ENCODE measurements at regions not wholly inside any gene's neighbourhood (a gene's known extent, or its start where the extent isn't known, plus 50 kb on each side); places are given as distances from the start of the nearest gene placed in this dataset.

DNA sequence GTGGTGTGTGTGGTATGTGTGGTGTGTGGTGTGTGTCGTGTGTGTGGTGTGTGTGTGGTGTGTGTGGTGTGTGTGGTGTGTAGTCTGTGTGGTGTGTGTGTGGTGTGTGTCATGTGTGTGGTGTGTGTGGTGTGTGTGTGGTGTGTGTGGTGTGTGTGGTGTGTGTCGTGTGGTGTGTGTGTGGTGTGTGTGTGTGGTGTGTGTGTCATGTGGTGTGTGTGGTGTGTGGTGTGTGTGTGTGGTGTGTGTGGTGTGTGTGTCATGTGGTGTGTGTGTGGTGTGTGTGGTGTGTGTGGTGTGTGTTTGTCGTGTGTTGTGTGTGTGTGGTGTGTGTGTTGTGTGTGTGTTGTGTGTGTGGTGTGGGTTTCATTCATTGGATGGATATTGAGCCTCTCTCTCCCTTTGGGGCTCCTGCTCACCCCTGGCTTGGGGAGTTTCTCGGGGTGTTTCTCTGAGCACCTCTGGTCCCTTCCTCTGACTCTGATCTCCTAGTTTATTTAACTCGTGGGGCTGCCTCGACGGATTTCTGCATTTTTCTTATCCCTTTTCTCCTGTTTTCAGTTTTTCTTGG is 145.8 kb downstream of the DNAJB6 start:
- no peak overlapping the region for H3K4me3 ChIP-seq (ENCODE audit: low read depth, low read length)
- TF ChIP-seq, protein P1, sequence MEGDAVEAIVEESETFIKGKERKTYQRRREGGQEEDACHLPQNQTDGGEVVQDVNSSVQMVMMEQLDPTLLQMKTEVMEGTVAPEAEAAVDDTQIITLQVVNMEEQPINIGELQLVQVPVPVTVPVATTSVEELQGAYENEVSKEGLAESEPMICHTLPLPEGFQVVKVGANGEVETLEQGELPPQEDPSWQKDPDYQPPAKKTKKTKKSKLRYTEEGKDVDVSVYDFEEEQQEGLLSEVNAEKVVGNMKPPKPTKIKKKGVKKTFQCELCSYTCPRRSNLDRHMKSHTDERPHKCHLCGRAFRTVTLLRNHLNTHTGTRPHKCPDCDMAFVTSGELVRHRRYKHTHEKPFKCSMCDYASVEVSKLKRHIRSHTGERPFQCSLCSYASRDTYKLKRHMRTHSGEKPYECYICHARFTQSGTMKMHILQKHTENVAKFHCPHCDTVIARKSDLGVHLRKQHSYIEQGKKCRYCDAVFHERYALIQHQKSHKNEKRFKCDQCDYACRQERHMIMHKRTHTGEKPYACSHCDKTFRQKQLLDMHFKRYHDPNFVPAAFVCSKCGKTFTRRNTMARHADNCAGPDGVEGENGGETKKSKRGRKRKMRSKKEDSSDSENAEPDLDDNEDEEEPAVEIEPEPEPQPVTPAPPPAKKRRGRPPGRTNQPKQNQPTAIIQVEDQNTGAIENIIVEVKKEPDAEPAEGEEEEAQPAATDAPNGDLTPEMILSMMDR (conservative IDR thresholded peaks at IDR 0.05; ENCODE audit: low read depth, low read length) = no peak
- no peak for DNase-seq (ENCODE audit: low read depth)

DNA sequence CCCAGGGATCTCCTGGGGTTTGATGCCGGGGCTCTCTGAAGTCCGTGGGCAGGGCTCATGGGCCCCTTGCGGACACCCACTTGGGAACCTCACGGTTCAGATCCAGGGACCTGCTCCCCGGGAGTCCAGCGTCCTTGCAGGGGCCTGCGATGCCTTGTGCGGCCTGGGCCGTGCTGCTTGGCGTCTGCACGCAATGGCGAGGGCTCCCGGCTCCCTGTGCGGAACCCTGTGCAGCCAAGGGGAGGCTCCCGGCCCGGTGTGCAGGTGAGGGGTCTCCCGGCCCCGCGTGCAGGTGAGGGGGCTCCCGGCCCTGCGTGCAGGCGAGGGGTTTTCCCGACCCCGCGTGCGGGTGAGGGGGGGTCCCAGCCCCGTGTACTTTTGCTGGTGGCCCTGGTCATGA is 146.7 kb downstream of the DNAJB6 start:
- DNase-seq (ENCODE audit: low read depth) = no peak
- H3K4me3 ChIP-seq (ENCODE audit: low read depth, low read length) = no peak overlapping the region
- TF ChIP-seq, protein P1 (conservative IDR thresholded peaks at IDR 0.05; ENCODE audit: low read depth, low read length) = no peak

DNA sequence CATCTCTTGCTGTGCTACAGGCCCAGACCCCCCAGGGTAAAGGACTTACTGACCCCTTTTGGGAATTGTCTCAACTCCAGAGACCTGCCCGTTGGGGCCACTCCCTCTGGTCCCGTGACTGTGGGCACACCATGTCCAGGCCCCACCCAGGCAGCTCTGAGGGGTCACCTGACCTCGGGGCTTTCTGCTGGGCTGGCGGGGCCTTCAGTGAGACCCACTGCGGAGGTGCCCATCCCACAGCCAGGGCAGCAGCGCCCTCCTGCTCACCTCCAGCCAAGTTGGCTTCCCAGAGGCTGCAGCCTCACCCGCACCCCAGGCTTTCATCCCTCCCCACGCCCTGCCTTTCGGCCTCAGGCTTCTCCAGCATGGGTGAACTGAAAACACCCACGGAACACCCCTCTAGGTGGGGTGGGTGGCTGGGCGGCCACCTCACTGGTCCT is 147.2 kb downstream of the DNAJB6 start:
- TF ChIP-seq, protein P1 (conservative IDR thresholded peaks at IDR 0.05; ENCODE audit: low read depth, low read length) = no peak
- H3K4me3 ChIP-seq (ENCODE audit: low read depth, low read length) = no peak overlapping the region
- DNase-seq (ENCODE audit: low read depth) = no peak

DNA sequence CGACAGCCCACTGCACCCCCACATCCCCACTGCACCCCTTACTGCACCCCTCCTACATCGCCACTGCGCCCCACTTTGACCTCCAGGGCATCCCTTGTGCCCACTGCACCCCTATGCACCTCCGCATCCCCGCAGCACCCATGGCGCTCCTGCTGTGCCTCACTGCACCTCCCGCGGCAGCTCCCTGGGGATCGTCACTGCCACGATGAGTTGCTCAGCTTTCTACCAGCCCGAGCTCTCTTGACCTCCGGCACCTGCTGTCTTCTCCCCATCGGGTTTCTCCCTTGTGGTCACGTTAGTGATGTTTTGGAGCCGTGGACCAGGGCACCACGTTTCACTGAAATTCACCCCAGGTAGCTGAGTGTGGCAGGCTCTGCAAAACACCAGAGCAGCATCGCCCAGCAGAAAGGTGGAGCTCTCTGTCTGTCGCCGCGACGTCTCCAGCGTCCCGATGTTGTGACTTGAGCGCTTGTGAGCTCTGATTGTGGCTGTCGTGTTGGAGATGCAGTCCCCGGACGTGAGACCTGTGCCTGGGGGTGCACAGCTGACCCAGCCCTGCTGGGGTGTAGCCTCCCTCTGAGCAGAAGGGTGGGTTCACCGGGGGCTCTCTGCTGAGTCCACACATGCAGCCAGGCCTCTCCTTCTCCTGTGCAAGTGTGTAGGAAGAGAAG is 147.7 kb downstream of the DNAJB6 start:
- TF ChIP-seq, protein P1 (conservative IDR thresholded peaks at IDR 0.05; ENCODE audit: low read depth, low read length) = no peak
- H3K4me3 ChIP-seq (ENCODE audit: low read depth, low read length) = no peak overlapping the region
- no peak for DNase-seq (ENCODE audit: low read depth)

DNA sequence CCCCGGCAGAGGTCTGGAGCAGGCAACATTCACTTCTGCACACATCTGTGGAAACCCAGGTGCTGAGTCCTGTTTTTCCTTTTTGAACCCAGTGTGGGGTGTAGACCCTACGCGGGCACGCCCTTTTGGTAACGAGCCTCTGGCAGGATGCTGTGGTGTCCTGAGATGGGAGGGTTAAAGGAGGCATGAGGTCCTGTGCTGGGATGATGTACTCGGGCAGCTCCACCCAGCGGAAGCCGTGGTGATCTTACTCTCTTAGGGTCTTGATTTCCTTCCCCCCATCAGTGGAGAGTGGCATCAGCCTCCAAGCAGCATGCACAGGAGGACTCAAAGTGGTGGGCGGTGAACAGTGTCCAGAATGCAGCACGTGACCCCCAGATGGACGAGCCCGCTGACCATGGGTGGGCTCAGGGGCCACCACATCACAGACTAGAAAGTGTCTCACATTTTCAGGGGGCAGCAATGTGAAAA is 148.6 kb downstream of the DNAJB6 start:
- no peak overlapping the region for H3K4me3 ChIP-seq (ENCODE audit: low read depth, low read length)
- no peak for DNase-seq (ENCODE audit: low read depth)
- TF ChIP-seq, protein P1 (conservative IDR thresholded peaks at IDR 0.05; ENCODE audit: low read depth, low read length) = no peak

DNA sequence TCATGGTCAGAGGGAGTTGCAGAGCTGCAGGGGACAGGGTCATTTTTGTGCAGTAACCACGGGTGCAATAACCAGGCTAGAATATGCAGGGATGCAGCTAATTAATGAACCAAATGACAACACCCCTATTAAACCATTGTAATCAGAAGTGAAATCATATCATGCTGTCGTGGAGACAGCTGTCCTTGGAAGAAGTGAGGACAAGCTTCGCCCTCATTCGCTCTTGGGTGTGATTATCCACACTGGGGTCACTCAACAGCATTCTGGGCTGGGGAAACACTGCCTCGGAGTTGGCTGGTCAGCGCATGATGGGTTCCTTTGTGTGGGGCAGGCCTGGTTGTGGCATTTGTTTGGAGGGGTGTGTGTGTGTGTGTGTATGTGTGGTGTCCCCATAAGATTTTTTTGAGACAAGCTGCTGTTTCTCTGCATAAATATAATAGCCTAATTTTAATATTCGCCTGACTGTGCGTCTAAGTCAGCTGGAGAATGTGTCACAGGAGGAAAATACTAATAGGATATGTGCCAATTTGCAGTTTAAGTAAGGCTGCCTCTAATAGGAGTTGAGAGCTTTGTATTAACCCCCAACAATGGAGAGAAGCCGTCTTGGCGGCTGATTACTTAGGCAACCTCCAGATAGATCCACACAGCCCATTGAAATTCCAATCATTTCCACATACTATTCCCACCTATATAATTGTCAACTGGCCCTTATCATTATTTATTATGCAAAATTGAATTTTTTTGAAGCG is 149.4 kb downstream of the DNAJB6 start:
- no peak overlapping the region for H3K4me3 ChIP-seq (ENCODE audit: low read depth, low read length)
- no peak for DNase-seq (ENCODE audit: low read depth)
- TF ChIP-seq, protein P1 (conservative IDR thresholded peaks at IDR 0.05; ENCODE audit: low read depth, low read length) = no peak

Data from choroid plexus epithelial cell (primary cell).